Erythroblast (primary cell): ENCODE measurements at regions not wholly inside any gene's neighbourhood (a gene's known extent, or its start where the extent isn't known, plus 50 kb on each side); places are given as distances from the start of the nearest gene placed in this dataset.

ENCODE experiments used
- GATA1 ChIP-seq: IDR thresholded peaks from 2 replicates; pipeline ENCODE4 v1.6.1; 2011; ENCODE audit warnings: low read depth, mild to moderate bottlenecking, control low read depth, low read length, moderate library complexity
- POLR2A ChIP-seq: IDR thresholded peaks from 2 replicates; pipeline ENCODE4 v1.6.1; 2011; ENCODE audit warnings: mild to moderate bottlenecking, low read length

GRCh38 chr3:150218236-150218635 lies 189.9 kb upstream of the TSC22D2 start:
- TF ChIP-seq POLR2A, result no peak
- no peak for TF ChIP-seq GATA1
